Esophagus muscularis mucosa (tissue), 4 donors: ENCODE measurements at regions not wholly inside any gene's neighbourhood (a gene's known extent, or its start where the extent isn't known, plus 50 kb on each side); places are given as distances from the start of the nearest gene placed in this dataset.
"Not testable (repeated sequence)": the region's sequence is repeated elsewhere in the genome, so short reads cannot be mapped to it uniquely, and the experiment has no call there.

Source experiments
- DNase-seq: peaks from one replicate; pipeline ENCODE4 v3.0.0-alpha.2; 2017; ENCODE audit errors: extremely low spot score
- H3K27ac ChIP-seq, 4 donors: fragments of 200-600 bp; sonication (generic); replicated peaks in 1 of 4; 1 replicate in 3 of 4; 2 replicates in 1 of 4; pipeline ENCODE4 v1.5.1; 2016 to 2019; ENCODE audit warnings: mild to moderate bottlenecking in 1 of 4
- H3K27me3 ChIP-seq, 4 donors: fragments of 200-600 bp; sonication (generic); one replicate each; pipeline versions ENCODE4 v1.5.1 to v1.6.0; 2016 to 2019
- H3K36me3 ChIP-seq, 4 donors: fragments of 200-600 bp; sonication (generic); one replicate each; pipeline ENCODE4 v1.5.1; 2016 to 2019
- H3K4me1 ChIP-seq, 4 donors: fragments of 200-600 bp; sonication (generic); one replicate each; pipeline ENCODE4 v1.5.1; 2016 to 2019
- H3K4me3 ChIP-seq, 4 donors: fragments of 200-600 bp; sonication (generic); 1 replicate in 2 of 4; 2 replicates in 2 of 4; pipeline ENCODE4 v1.5.1; 2016 to 2019; ENCODE audit warnings: mild to moderate bottlenecking in 4 of 4, moderate library complexity in 1 of 4
- H3K9me3 ChIP-seq, 4 donors: fragments of 200-600 bp; sonication (generic); 1 replicate in 3 of 4; 2 replicates in 1 of 4; pipeline ENCODE4 v1.5.1; 2016 to 2019
- CTCF ChIP-seq, 3 experiments: fragments of 200-600 bp in 2 of 3; fragments of 450-650 bp in 1 of 3; sonication (generic) in 2 of 3; IDR thresholded peaks; one replicate each; pipeline ENCODE4 v1.5.1; 2017 to 2019; ENCODE audit warnings: antibody characterized with exemption in 3 of 3, mild to moderate bottlenecking in 2 of 3, moderate library complexity in 1 of 3
- EP300 ChIP-seq: sonication (generic); formaldehyde crosslinking; IDR thresholded peaks from one replicate; pipeline ENCODE4 v1.6.1; 2017; ENCODE audit warnings: antibody characterized with exemption
- POLR2A ChIP-seq: fragments of 450-650 bp; IDR thresholded peaks from one replicate; pipeline ENCODE4 v1.6.1; 2017; ENCODE audit warnings: antibody characterized with exemption, moderate library complexity, mild to moderate bottlenecking, low read depth
- POLR2AphosphoS5 ChIP-seq, 2 donors: sonication (generic); formaldehyde crosslinking; IDR thresholded peaks; one replicate each; pipeline ENCODE4 v1.6.1; 2017; ENCODE audit warnings: antibody characterized with exemption in 2 of 2
- WGBS: methylation state at CpG from one replicate; pipeline ENCODE4 v1.1.5; 2018; 5-methylcytosine and 5-hydroxymethylcytosine counted together
- intact Hi-C: fragments of 100-400 bp; cut with DNase I; formaldehyde crosslinking; loops from one replicate; pipeline ENCODE4 v1.15.1; 2023

- Histone ChIP-seq H3K27me3 (no peaks in the 10 kb centered on the region), H3K36me3 (no peaks in the 10 kb centered on the region), H3K27ac (no peak overlapping the region), H3K9me3 (no peaks in the 10 kb centered on the region), H3K4me1 (no peaks in the 10 kb centered on the region), H3K4me3 (no peak overlapping the region)
- TF ChIP-seq EP300 (no peak), POLR2A (no peak), CTCF (IDR thresholded peaks at IDR 0.05) (no peak), POLR2AphosphoS5 (IDR thresholded peaks at IDR 0.05) (no peak)
- WGBS, result 66% methylated on average over 2 of the region's 2 CpGs
- intact Hi-C loops, result no loop called here
- no peak for DNase-seq
Measured at GRCh38 chr5:18455521-18455920, 821.3 kb downstream of the TAF11L14 start.

- DNase-seq, result no peak
- intact Hi-C loops, result no loop called here
- no peaks in the 10 kb centered on the region for H3K36me3 ChIP-seq
- no peak overlapping the region for H3K27ac ChIP-seq
- WGBS, result 91% methylated on average over 5 of the region's 5 CpGs
- H3K27me3 ChIP-seq, result no peaks in the 10 kb centered on the region
- TF ChIP-seq EP300 (no peak), CTCF (IDR thresholded peaks at IDR 0.05) (no peak), POLR2AphosphoS5 (IDR thresholded peaks at IDR 0.05) (no peak), POLR2A (no peak)
- H3K4me3 ChIP-seq, result no peak overlapping the region
- H3K4me1 ChIP-seq, result no peaks in the 10 kb centered on the region
- H3K9me3 ChIP-seq, result no peaks in the 10 kb centered on the region
Measured at GRCh38 chr5:18457255-18457654, 823.0 kb downstream of the TAF11L14 start.

GRCh38 chr5:18461766-18462165, 827.5 kb downstream of the TAF11L14 start:
- H3K9me3 ChIP-seq, result no peaks in the 10 kb centered on the region
- intact Hi-C loops, result no loop called here
- no peak for DNase-seq
- H3K36me3 ChIP-seq, result no peaks in the 10 kb centered on the region
- no peak overlapping the region for H3K4me3 ChIP-seq
- H3K27me3 ChIP-seq, result no peaks in the 10 kb centered on the region
- no peaks in the 10 kb centered on the region for H3K4me1 ChIP-seq
- H3K27ac ChIP-seq, result no peak overlapping the region
- 71% methylated on average over 1 of the region's 1 CpG for WGBS
- no peak for TF ChIP-seq EP300
- TF ChIP-seq CTCF (IDR thresholded peaks at IDR 0.05), result no peak
- TF ChIP-seq POLR2AphosphoS5 (IDR thresholded peaks at IDR 0.05), result no peak
- no peak for TF ChIP-seq POLR2A

GRCh38 chr5:18465833-18466681, 831.8 kb downstream of the TAF11L14 start:
- Histone ChIP-seq H3K27ac (no peak overlapping the region), H3K4me1 (no peaks in the 10 kb centered on the region), H3K9me3 (no peaks in the 10 kb centered on the region), H3K36me3 (no peaks in the 10 kb centered on the region), H3K27me3 (no peaks in the 10 kb centered on the region), H3K4me3 (no peak overlapping the region)
- intact Hi-C loops, result no loop called here
- 67% methylated on average over 11 of the region's 11 CpGs for WGBS
- TF ChIP-seq POLR2A, result no peak
- peak in 2 of 3 experiments; percentile 35 to 51 for TF ChIP-seq CTCF (IDR thresholded peaks at IDR 0.05)
- DNase-seq, result no peak

GRCh38 chr5:18466731-18467130, 832.5 kb downstream of the TAF11L14 start:
- no peaks in the 10 kb centered on the region for H3K36me3 ChIP-seq
- TF ChIP-seq POLR2A, result no peak
- no peak for TF ChIP-seq EP300
- no peak overlapping the region for H3K4me3 ChIP-seq
- no peaks in the 10 kb centered on the region for H3K4me1 ChIP-seq
- no peaks in the 10 kb centered on the region for H3K9me3 ChIP-seq
- 44% methylated on average over 1 of the region's 1 CpG for WGBS
- H3K27ac ChIP-seq, result no peak overlapping the region
- H3K27me3 ChIP-seq, result no peaks in the 10 kb centered on the region
- intact Hi-C loops, result no loop called here
- DNase-seq, result no peak

GRCh38 chr5:18471791-18472190, 837.5 kb downstream of the TAF11L14 start:
- H3K4me1 ChIP-seq, H3K9me3 ChIP-seq, H3K36me3 ChIP-seq, H3K4me3 ChIP-seq, H3K27me3 ChIP-seq, intact Hi-C loops, DNase-seq, H3K27ac ChIP-seq: not testable (repeated sequence)
- WGBS, result 93% methylated on average over 15 of the region's 15 CpGs
